Uterus (tissue), 2 donors: ENCODE measurements at regions not wholly inside any gene's neighbourhood (a gene's known extent, or its start where the extent isn't known, plus 50 kb on each side); places are given as distances from the start of the nearest gene placed in this dataset.

Source experiments
- CTCF ChIP-seq, 4 experiments: fragments of 200-600 bp in 2 of 4; fragments of 450-650 bp in 2 of 4; sonication (generic) in 2 of 4; IDR thresholded peaks; one replicate each; pipeline ENCODE4 v1.5.1; 2016 to 2019; ENCODE audit warnings: antibody characterized with exemption in 4 of 4, mild to moderate bottlenecking in 2 of 4, moderate library complexity in 1 of 4
- POLR2A ChIP-seq, 2 donors: fragments of 450-650 bp; IDR thresholded peaks; one replicate each; pipeline ENCODE4 v1.6.1; 2016; ENCODE audit warnings: antibody characterized with exemption in 2 of 2, mild to moderate bottlenecking in 1 of 2, moderate library complexity in 1 of 2

- TF ChIP-seq CTCF (IDR thresholded peaks at IDR 0.05) (no peak), POLR2A (IDR thresholded peaks at IDR 0.05) (no peak)
Measured at GRCh38 chr2:16104315-16104948, 164.1 kb downstream of the MYCN start.
